NCI-H2107 treated with DMSO at 0.1 percent for 48 hours (cell line): ENCODE measurements at regions not wholly inside any gene's neighbourhood (a gene's known extent, or its start where the extent isn't known, plus 50 kb on each side); places are given as distances from the start of the nearest gene placed in this dataset.

Experiments
- DNase-seq: peaks from one replicate; lab custom pipeline; 2025; ENCODE audit not compliant: unreplicated experiment; lab: John Stamatoyannopoulos, UW

DNA sequence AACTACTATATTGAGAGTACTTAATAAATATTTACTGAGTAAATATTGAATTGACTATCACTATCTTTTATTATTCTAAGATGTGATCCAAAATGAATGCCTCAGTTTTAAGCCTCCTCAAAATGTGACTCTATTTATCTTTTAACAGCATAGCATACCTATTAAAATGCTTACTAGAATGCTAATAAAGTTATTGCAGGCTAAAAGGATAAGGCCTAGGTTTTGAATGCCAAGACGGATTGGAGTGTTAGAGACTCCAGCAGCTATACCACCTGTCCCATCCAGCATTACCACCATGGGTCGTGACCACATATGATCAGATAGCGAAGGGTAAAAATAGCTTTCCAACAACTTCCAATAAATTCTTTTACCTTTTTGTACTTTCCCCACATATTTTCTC lies 64.7 kb upstream of the MYRIP start:
- no peak for DNase-seq

DNA sequence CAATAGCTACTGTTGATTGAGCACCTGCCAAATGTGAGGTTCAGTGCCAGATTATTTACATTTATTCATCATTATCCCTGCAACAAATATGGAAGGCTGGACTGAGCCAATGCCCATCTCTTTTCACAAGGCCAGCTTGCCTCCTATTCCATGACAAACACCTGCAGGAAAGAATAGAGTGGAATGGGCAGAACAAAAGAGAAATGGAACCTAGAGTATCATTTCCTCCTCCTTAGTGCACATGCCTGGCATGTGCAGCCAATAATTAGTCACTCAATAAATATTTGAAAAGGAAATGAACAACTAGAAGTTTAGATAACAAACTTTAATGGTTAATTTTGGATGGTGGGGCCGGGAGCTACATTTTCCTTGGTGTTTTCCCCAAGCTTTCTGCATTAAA lies 61.4 kb upstream of the MYRIP start:
- DNase-seq: no peak

DNA sequence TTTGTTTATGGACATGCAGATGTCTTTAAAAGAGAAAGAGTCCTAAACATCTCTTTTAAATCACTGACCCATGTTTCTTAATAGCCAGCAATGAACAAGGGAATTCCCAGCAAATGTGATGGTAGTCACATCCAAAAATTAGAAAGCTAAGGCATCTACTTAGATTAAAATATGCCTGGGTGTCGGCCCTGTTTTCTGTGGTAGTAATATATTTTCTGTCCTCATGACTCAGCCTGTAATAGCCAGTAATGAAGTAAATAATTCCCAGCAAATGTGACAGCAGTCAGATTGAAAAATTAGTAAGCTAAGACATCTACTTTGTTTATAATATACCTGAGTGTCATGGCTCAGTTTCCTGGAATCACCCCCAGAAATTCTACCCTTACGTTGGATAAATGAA lies 60.6 kb upstream of the MYRIP start:
- no peak for DNase-seq

DNA sequence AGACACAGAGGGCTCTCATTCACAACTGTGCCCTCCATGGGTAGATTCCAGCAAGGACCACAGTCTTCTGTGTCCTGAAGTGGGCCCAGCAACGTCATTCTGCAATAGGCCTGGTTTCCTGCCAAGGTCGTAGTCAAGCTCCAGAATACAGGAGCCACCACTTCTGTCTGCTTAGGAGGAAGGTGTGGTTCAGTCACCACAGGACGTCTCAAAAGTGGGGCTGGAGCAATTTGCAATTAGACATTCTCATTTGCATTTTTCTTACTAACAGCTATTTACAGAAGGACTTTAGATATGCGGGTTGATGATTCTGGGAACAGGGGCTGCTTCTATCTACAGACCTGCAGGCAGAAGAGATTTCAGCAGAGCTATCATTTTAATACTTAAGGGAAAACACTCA lies 58.7 kb upstream of the MYRIP start:
- no peak for DNase-seq

DNA sequence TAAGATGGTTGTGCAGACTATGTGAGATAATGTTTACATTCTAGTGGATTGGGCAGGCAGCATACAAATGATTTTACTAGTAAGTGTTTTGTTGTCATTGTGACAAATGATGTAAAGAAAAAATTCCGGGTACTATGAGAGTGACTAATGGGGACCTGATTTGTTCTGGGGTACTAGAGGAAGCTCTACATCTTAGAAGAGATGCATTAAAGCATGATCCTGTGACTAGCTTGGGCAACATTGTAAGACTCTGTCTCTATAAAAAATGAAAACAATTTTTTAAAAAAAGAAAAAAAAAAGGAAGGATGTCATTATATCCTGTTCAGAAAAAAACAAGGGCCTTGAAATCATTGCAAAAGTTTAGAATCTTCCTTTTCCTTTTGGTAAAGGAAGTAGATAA lies 58.1 kb upstream of the MYRIP start:
- no peak for DNase-seq

DNA sequence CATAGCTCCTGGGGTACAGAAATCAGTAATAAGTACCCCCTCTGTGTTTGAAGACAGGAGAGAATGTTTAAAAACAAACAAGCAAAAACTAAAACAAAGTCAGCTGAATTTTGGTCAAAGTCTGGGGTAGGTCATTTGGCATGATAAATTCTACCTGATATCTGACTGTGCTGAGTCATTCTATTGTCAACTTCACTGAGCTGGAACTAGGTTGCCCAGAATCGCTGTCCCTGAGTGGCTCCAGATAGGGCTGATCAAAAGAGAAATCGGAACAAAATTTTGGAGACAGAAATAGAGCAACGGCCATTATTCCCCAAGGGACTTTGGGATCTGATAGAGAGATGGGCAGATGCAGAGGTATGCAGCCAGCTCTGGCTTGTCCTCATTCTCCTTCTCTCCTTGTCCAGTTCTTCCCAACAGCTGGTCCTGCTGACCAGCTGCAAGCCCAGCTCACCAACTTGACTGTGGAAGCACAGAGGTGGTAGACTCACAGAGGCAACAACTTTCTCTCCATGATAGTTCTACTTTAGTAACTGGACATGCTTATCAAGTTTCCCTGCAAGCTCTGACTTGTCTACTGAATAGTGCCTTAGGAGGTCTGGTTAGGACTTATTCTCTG lies 57.3 kb upstream of the MYRIP start:
- DNase-seq: no peak

DNA sequence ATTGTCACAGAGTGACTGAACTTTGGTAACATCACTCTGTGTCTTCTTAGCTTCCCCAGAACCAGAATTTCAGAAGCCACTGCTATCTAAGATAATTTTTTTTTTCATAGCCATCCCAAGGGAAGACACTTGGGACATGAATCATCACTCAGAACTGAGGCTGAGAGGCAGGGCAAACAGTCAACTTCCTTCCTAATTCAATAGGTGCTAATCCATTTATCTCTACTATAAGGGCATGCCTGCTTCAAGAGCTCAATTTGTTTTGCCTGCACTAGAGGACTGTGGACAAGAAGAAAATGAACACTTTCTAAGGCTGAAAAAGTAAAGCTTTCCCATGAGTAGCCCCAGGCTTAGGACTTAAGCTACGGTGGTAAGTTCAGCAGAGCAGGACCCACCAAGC lies 56.7 kb upstream of the MYRIP start:
- no peak for DNase-seq

DNA sequence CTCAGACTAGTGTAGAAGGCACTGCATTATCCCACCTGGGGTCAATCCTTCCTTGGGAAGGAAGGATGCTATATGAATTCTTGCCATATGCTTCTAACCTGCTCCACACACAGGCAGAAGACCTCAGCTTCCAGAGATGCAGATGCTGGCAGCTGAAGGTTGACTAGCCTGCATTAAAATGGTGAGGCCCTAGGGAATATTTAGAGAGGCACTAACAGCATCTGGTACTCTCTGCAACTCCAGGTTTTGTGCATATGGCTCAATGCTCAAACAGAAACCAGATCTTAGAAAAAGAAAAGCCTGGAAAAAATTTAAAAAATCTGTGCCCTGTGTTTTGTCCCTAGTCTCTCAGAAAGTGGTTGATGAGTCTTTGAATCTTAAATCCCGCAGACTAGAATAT lies 56.0 kb upstream of the MYRIP start:
- DNase-seq: no peak

DNA sequence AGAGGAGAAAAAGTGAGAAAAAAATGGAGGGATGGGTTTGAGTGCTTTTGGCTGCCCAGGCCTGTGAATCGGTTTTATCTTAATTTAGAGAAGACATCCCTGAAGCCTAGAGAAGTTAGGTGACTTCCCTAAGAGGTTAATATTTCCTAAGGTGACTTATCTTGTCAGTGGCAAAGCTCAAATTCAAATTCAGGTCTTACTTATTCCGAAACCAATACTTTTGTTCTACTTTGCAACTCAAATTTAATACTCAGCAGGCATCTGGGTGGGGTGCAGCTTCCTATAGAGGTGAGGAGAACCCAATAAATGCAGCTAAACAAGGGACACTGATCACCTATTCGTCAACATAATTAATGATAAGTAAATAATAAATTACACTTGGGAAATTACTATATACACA lies 54.9 kb upstream of the MYRIP start:
- no peak for DNase-seq

DNA sequence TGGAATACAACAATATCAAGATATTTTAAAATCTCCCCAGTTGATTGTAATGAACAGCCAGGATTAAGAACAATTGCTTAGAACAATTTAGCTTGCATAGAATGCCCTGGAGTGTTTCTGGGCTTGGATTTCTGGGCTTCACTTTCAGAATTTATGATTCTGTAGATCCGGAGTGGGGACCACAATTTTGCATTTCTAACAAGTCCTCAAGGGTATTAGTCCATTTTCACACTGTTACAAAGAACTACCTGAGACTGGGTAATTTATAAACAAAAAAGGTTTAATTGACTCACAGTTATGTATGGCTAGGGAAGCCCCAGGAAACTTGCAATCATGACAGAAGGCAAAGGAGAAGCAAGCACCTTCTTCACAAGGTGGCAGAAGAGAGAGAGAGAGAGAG lies 54.3 kb upstream of the MYRIP start:
- DNase-seq: no peak

DNA sequence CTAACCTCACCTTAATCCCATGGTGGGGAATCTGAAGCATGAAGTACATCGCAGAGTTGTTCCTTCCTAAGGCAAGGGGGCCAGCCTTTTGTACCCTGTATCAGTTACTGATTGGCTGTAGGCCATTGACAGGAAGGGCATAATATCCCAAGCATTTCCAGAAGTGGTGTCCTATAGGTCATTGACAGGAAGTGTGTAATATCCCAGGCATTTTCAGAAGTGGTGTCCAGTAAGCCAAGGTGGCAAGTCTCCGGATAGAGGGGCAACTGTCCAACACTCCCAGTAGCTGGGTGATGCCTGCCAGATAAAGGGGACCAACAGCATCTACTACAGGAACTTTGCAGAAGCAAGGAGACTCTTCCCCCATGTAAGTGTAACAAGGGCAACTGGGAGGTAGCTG lies 52.1 kb upstream of the MYRIP start:
- no peak for DNase-seq
